GM12892 (cell line): ENCODE measurements at regions not wholly inside any gene's neighbourhood (a gene's known extent, or its start where the extent isn't known, plus 50 kb on each side); places are given as distances from the start of the nearest gene placed in this dataset.

Experiments
- POLR2A ChIP-seq: IDR thresholded peaks from 2 replicates; pipeline ENCODE4 v1.6.1; 2011; ENCODE audit warnings: low read depth, low read length, control low read depth
- POLR2AphosphoS5 ChIP-seq: IDR thresholded peaks from 2 replicates; pipeline ENCODE4 v1.6.1; 2011; ENCODE audit warnings: low read depth, low read length, control low read depth

- TF ChIP-seq POLR2A: no peak
- no peak for TF ChIP-seq POLR2AphosphoS5
Measured at GRCh38 chr18:59067873-59068272, 71.8 kb upstream of the SEC11C start.
